ENCODE measurements at regions not wholly inside any gene's neighbourhood (a gene's known extent, or its start where the extent isn't known, plus 50 kb on each side); places are given as distances from the start of the nearest gene placed in this dataset.

GRCh38 chr6:103554911-103555310 lies 1304.8 kb downstream of the HACE1 start:
- TF ChIP-seq, protein P1, sequence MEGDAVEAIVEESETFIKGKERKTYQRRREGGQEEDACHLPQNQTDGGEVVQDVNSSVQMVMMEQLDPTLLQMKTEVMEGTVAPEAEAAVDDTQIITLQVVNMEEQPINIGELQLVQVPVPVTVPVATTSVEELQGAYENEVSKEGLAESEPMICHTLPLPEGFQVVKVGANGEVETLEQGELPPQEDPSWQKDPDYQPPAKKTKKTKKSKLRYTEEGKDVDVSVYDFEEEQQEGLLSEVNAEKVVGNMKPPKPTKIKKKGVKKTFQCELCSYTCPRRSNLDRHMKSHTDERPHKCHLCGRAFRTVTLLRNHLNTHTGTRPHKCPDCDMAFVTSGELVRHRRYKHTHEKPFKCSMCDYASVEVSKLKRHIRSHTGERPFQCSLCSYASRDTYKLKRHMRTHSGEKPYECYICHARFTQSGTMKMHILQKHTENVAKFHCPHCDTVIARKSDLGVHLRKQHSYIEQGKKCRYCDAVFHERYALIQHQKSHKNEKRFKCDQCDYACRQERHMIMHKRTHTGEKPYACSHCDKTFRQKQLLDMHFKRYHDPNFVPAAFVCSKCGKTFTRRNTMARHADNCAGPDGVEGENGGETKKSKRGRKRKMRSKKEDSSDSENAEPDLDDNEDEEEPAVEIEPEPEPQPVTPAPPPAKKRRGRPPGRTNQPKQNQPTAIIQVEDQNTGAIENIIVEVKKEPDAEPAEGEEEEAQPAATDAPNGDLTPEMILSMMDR (IDR thresholded peaks at IDR 0.05; ENCODE audit: low read depth, low read length): no peak
- no peak for DNase-seq
- Histone ChIP-seq H3K4me3 (ENCODE audit: low read depth, low read length) (no peak overlapping the region), H3K27me3 (no peaks in the 10 kb centered on the region), H3K36me3 (no peaks in the 10 kb centered on the region), H3K9me3 (no peaks in the 10 kb centered on the region), H3K4me1 (no peaks in the 10 kb centered on the region)

DNA sequence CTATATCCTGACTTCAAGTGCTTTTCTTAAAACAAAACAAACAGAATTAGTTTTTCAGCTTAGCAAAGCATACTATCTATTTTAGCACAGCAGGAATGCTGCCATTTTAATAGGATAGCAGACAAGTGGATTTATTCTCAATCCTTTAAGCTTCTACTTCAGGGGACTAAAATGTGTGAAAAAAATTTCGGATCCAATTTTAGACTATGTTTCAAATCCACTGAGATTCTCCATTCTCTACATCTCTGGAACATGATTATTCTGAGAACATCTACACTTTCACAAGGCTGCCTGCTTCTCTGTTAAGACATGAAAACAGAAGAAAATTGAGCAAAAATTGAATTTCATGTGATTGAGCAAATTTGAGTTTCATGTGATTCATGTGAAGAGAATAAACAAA lies 1321.3 kb downstream of the HACE1 start:
- no peak for DNase-seq
- Histone ChIP-seq H3K36me3 (no peaks in the 10 kb centered on the region), H3K27me3 (no peaks in the 10 kb centered on the region), H3K9me3 (no peaks in the 10 kb centered on the region), H3K4me3 (ENCODE audit: low read depth, low read length) (no peak overlapping the region), H3K4me1 (no peaks in the 10 kb centered on the region)
- TF ChIP-seq, protein P1 (IDR thresholded peaks at IDR 0.05; ENCODE audit: low read depth, low read length): no peak

- no peaks in the 10 kb centered on the region for H3K27me3 ChIP-seq
- no peak overlapping the region for H3K4me3 ChIP-seq (ENCODE audit: low read depth, low read length)
- no peaks in the 10 kb centered on the region for H3K9me3 ChIP-seq
- DNase-seq: no peak
- no peaks in the 10 kb centered on the region for H3K36me3 ChIP-seq
- H3K4me1 ChIP-seq: no peaks in the 10 kb centered on the region
- TF ChIP-seq, protein P1 (IDR thresholded peaks at IDR 0.05; ENCODE audit: low read depth, low read length): no peak
Measured at GRCh38 chr6:103534814-103535213, 1324.9 kb downstream of the HACE1 start.

DNA sequence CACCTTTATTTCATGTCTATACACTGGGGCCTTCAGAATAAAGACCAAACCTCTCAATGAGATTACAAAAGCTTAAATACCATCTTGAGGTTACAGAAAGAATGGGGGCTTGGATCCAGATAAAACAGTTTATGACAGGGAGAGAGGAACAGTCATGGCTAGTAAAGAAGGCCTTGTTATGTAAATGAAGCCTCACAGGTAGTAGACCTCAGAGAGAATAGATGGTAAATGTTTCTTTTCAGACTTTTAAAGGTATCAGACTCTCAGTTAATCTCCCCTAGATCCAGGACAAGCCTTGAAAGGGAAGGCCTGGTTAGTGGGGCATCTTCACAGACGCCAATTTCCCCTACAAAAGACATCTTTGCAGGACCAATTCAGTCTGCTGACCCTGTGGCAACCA lies 1325.6 kb downstream of the HACE1 start:
- TF ChIP-seq, protein P1 (IDR thresholded peaks at IDR 0.05; ENCODE audit: low read depth, low read length): no peak
- no peaks in the 10 kb centered on the region for H3K9me3 ChIP-seq
- DNase-seq: no peak
- H3K4me1 ChIP-seq: no peaks in the 10 kb centered on the region
- H3K36me3 ChIP-seq: no peaks in the 10 kb centered on the region
- H3K4me3 ChIP-seq (ENCODE audit: low read depth, low read length): no peak overlapping the region
- no peaks in the 10 kb centered on the region for H3K27me3 ChIP-seq

GRCh38 chr6:103522045-103522444 lies 1337.7 kb downstream of the HACE1 start:
- Histone ChIP-seq H3K4me3 (ENCODE audit: low read depth, low read length) (no peak overlapping the region), H3K36me3 (no peaks in the 10 kb centered on the region), H3K27me3 (no peaks in the 10 kb centered on the region), H3K9me3 (no peaks in the 10 kb centered on the region), H3K4me1 (no peaks in the 10 kb centered on the region)
- TF ChIP-seq, protein P1 (IDR thresholded peaks at IDR 0.05; ENCODE audit: low read depth, low read length): no peak
- no peak for DNase-seq

DNA sequence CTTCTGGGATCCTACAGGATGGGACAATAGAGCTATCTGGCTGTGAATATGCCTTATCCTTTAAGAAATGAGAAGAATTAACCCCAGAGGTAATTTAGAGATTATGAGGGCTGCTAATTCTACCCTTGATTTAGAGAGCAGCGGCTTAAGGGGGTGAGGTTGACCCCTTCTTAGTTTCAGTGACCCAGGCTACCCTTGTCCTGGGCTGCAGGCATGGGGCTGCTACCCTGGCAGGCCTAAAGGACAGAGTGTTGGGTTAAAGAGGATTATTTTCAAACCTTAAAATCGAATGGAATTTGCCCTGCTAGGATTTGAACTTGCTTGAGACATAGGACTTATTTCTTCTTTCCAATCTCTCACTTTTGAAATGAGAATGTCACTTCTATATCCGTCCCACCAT lies 1343.4 kb downstream of the HACE1 start:
- DNase-seq: no peak
- Histone ChIP-seq H3K4me3 (ENCODE audit: low read depth, low read length) (no peak overlapping the region), H3K27me3 (no peaks in the 10 kb centered on the region), H3K9me3 (no peaks in the 10 kb centered on the region), H3K4me1 (no peaks in the 10 kb centered on the region), H3K36me3 (no peaks in the 10 kb centered on the region)
- TF ChIP-seq, protein P1 (IDR thresholded peaks at IDR 0.05; ENCODE audit: low read depth, low read length): no peak

All from BE2C (cell line).